Liver (tissue), 8 donors: ENCODE measurements at regions not wholly inside any gene's neighbourhood (a gene's known extent, or its start where the extent isn't known, plus 50 kb on each side); places are given as distances from the start of the nearest gene placed in this dataset.

ENCODE experiments used
- DNase-seq: peaks from one replicate; pipeline ENCODE4 v3.0.0-alpha.2; 2017; ENCODE audit warnings: low spot score
- H3K27ac ChIP-seq, 2 donors: one replicate each; pipeline ENCODE4 v1.7.0; 2013; ENCODE audit warnings: inconsistent platforms in 2 of 2, low read length in 2 of 2, control low read depth in 1 of 2, low read depth in 1 of 2, mild to moderate bottlenecking in 1 of 2
- H3K27me3 ChIP-seq, 4 donors: one replicate each; pipeline versions ENCODE4 v1.6.1 to v1.7.0; 2013; ENCODE audit warnings: low read length in 3 of 4, inconsistent platforms in 1 of 4, mild to moderate bottlenecking in 1 of 4, moderate library complexity in 1 of 4; ENCODE audit not compliant: control insufficient read depth in 4 of 4, insufficient read depth in 4 of 4
- H3K36me3 ChIP-seq, 4 donors: one replicate each; pipeline versions ENCODE4 v1.6.1 to v1.7.0; 2013; ENCODE audit warnings: low read length in 3 of 4, mild to moderate bottlenecking in 3 of 4, low read depth in 1 of 4, moderate library complexity in 1 of 4; ENCODE audit not compliant: control insufficient read depth in 4 of 4, insufficient read depth in 3 of 4
- H3K4me1 ChIP-seq, 4 donors: one replicate each; pipeline versions ENCODE4 v1.6.1 to v1.7.0; 2013; ENCODE audit warnings: low read length in 3 of 4, mild to moderate bottlenecking in 3 of 4, moderate library complexity in 1 of 4; ENCODE audit not compliant: control insufficient read depth in 4 of 4, insufficient read depth in 4 of 4
- H3K4me3 ChIP-seq, 3 donors: one replicate each; pipeline versions ENCODE4 v1.6.1 to v1.7.0; 2013; ENCODE audit warnings: low read length in 3 of 3, control low read depth in 1 of 3, low read depth in 1 of 3, mild to moderate bottlenecking in 1 of 3
- H3K9ac ChIP-seq, 2 donors: one replicate each; pipeline ENCODE4 v1.7.0; 2013; ENCODE audit warnings: low read length in 2 of 2, mild to moderate bottlenecking in 2 of 2, moderate library complexity in 2 of 2, control low read depth in 1 of 2, low read depth in 1 of 2
- H3K9me3 ChIP-seq, 4 donors: one replicate each; pipeline versions ENCODE4 v1.6.1 to v1.7.0; 2013; ENCODE audit warnings: low read length in 3 of 4; ENCODE audit not compliant: control insufficient read depth in 4 of 4
- ATF3 ChIP-seq: IDR thresholded peaks from 2 replicates; pipeline ENCODE4 v1.6.1; 2016; ENCODE audit warnings: antibody characterized with exemption
- CTCF ChIP-seq: fragments of 150-350 bp; IDR thresholded peaks from 2 replicates; pipeline ENCODE4 v1.5.1; 2017; ENCODE audit warnings: improper control_type of control experiment, low read depth, low read length; ENCODE audit not compliant: missing input control
- EGR1 ChIP-seq, 2 donors: IDR thresholded peaks; 2 replicates each; pipeline ENCODE4 v1.6.1; 2016 to 2018; ENCODE audit warnings: antibody characterized with exemption in 2 of 2, low read depth in 2 of 2
- FOXA1 ChIP-seq: IDR thresholded peaks from 2 replicates; pipeline ENCODE4 v1.6.1; 2016; ENCODE audit warnings: antibody characterized with exemption
- FOXA2 ChIP-seq: IDR thresholded peaks from 2 replicates; pipeline ENCODE4 v1.6.1; 2016; ENCODE audit warnings: antibody characterized with exemption
- GABPA ChIP-seq, 2 donors: IDR thresholded peaks in 1 of 2; conservative IDR thresholded peaks in 1 of 2; 2 replicates each; pipeline ENCODE4 v1.6.1; 2016; ENCODE audit warnings: antibody characterized with exemption in 2 of 2, mild to moderate bottlenecking in 1 of 2, moderate library complexity in 1 of 2
- HNF4A ChIP-seq, 2 donors: conservative IDR thresholded peaks; 2 replicates each; pipeline ENCODE4 v1.6.1; 2016; ENCODE audit warnings: antibody characterized with exemption in 2 of 2, mild to moderate bottlenecking in 2 of 2
- HNF4G ChIP-seq: IDR thresholded peaks from 2 replicates; pipeline ENCODE4 v1.6.1; 2016; ENCODE audit warnings: antibody characterized with exemption
- JUND ChIP-seq, 2 donors: IDR thresholded peaks; 2 replicates each; pipeline ENCODE4 v1.6.1; 2016; ENCODE audit warnings: antibody characterized with exemption in 2 of 2
- MAX ChIP-seq: IDR thresholded peaks from 2 replicates; pipeline ENCODE4 v1.6.1; 2016; ENCODE audit warnings: antibody characterized with exemption
- NR2F2 ChIP-seq: IDR thresholded peaks from 2 replicates; pipeline ENCODE4 v1.6.1; 2016; ENCODE audit warnings: antibody characterized with exemption
- RAD21 ChIP-seq, 2 donors: IDR thresholded peaks; 2 replicates each; pipeline ENCODE4 v1.6.1; 2016; ENCODE audit warnings: antibody characterized with exemption in 2 of 2, mild to moderate bottlenecking in 2 of 2
- REST ChIP-seq: IDR thresholded peaks from 2 replicates; pipeline ENCODE4 v1.6.1; 2016; ENCODE audit warnings: antibody characterized with exemption, mild to moderate bottlenecking
- RXRA ChIP-seq, 2 donors: IDR thresholded peaks; 2 replicates each; pipeline ENCODE4 v1.6.1; 2017 to 2018; ENCODE audit warnings: antibody characterized with exemption in 2 of 2, mild to moderate bottlenecking in 1 of 2
- SP1 ChIP-seq: IDR thresholded peaks from 2 replicates; pipeline ENCODE4 v1.6.1; 2018; ENCODE audit warnings: antibody characterized with exemption, mild to moderate bottlenecking
- TAF1 ChIP-seq: conservative IDR thresholded peaks from 2 replicates; pipeline ENCODE4 v1.6.1; 2016; ENCODE audit warnings: antibody characterized with exemption, mild to moderate bottlenecking
- YY1 ChIP-seq: IDR thresholded peaks from 2 replicates; pipeline ENCODE4 v1.6.1; 2016; ENCODE audit warnings: antibody characterized with exemption, mild to moderate bottlenecking
- WGBS: extraction: QIAGEN DNeasy Blood & Tissue Kit; methylation state at CpG from one replicate; pipeline ENCODE4 v1.1.7; 2013; 5-methylcytosine and 5-hydroxymethylcytosine counted together
- TF ChIP-seq, protein P1 (sequence below): IDR thresholded peaks from 2 replicates; pipeline ENCODE4 v1.6.1; 2016; ENCODE audit warnings: antibody characterized with exemption
- donor health status: healthy.
- donor health status: healthy.
- donor health status: healthy.
- donor health status: healthy.
- donor health status: healthy.

DNA sequence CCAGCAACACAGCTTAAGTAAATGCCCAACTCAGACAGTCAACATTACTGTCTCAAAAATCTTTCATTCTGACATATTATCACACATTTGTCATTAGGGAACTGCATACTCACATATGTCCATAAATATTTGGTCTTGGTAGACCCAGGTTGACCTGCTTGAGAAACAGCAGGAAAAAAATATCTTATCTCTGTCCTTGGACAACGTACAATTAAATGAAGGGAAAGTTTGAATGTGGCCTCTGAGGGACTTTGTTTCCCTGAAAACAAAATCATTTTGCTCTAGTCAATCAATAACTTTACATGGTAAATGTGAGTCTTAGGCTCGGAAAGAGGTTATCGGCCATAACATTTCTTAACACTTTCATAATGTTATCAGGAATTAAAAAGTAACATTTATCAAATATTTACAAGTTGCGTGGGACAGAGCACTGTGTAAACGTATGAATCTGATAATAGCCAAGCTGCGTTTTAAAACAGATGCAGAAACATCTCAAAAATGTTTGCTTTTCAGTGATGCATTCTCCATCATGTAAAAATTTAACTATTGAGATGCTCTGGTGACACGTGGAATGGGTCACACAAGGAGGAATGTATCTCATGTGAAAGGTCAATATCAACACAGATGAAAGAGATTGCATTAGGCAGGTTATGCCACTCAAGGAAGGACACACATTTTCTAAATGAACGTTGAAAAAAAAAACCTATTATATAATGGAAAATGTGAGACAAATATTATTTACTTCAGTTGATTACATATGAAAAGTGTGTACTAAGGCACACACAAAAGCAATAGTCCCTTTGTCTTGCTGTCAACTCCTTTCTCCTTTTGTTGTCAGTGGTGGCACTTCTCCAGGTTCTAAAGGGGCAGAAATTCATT, 304.4 kb downstream of the WDR72 start:
- Histone ChIP-seq H3K36me3 (no peaks in the 10 kb centered on the region), H3K4me1 (peaks cover 6 to 53% (median 42%) of the 10 kb centered on the region in 4 donors), H3K9ac (peak overlapping the region in 1 of 2 donors; percentile 42), H3K27ac (peak overlapping the region; percentile 58 to 70), H3K9me3 (no peaks in the 10 kb centered on the region), H3K4me3 (no peak overlapping the region), H3K27me3 (no peaks in the 10 kb centered on the region)
- peak; percentile 81 for TF ChIP-seq ATF3
- TF ChIP-seq GABPA (IDR thresholded peaks at IDR 0.05 in 1 of 2, conservative IDR thresholded peaks at IDR 0.05 in 1 of 2): no peak
- peak; percentile 69 for TF ChIP-seq YY1
- peak; percentile 70 for TF ChIP-seq TAF1
- TF ChIP-seq HNF4A (conservative IDR thresholded peaks at IDR 0.05): peak; percentile 76 to 84
- TF ChIP-seq RXRA (IDR thresholded peaks at IDR 0.05): peak; percentile 86 to 92
- peak; percentile 95 for TF ChIP-seq FOXA1
- peak; percentile 89 for TF ChIP-seq SP1
- TF ChIP-seq NR2F2: peak; percentile 76
- peak; percentile 86 to 90 for TF ChIP-seq JUND (IDR thresholded peaks at IDR 0.05)
- TF ChIP-seq REST: peak; percentile 66
- no peak for TF ChIP-seq CTCF
- TF ChIP-seq RAD21 (IDR thresholded peaks at IDR 0.05): peak; percentile 49 to 53
- peak; percentile 47 for TF ChIP-seq MAX
- peak; percentile 69 for TF ChIP-seq HNF4G
- TF ChIP-seq EGR1 (IDR thresholded peaks at IDR 0.05; ENCODE audit: low read depth in 2 of 2): peak; percentile 61 to 62
- peak; percentile 93 for TF ChIP-seq FOXA2
- TF ChIP-seq, protein P1, sequence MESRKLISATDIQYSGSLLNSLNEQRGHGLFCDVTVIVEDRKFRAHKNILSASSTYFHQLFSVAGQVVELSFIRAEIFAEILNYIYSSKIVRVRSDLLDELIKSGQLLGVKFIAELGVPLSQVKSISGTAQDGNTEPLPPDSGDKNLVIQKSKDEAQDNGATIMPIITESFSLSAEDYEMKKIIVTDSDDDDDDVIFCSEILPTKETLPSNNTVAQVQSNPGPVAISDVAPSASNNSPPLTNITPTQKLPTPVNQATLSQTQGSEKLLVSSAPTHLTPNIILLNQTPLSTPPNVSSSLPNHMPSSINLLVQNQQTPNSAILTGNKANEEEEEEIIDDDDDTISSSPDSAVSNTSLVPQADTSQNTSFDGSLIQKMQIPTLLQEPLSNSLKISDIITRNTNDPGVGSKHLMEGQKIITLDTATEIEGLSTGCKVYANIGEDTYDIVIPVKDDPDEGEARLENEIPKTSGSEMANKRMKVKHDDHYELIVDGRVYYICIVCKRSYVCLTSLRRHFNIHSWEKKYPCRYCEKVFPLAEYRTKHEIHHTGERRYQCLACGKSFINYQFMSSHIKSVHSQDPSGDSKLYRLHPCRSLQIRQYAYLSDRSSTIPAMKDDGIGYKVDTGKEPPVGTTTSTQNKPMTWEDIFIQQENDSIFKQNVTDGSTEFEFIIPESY: peak; percentile 91
- no peak for DNase-seq
- WGBS: 26% methylated on average over 8 of the region's 8 CpGs
